ENCODE measurements at regions not wholly inside any gene's neighbourhood (a gene's known extent, or its start where the extent isn't known, plus 50 kb on each side); places are given as distances from the start of the nearest gene placed in this dataset.

GRCh38 chr17:11140501-11140900, 100.5 kb upstream of the SHISA6 start:
- Histone ChIP-seq H3K9ac (ENCODE audit: extremely low read depth, insufficient read length, low read length) (no peak overlapping the region), H3K4ac (ENCODE audit: low read depth, low read length) (no peak overlapping the region), H2AFZ (ENCODE audit: low read length) (no peak overlapping the region), H3K23me2 (ENCODE audit: insufficient read length, low read depth, low read length, poor library complexity, severe bottlenecking) (no peaks in the 10 kb centered on the region), H2BK12ac (ENCODE audit: insufficient read length, low read depth, low read length) (no peak overlapping the region), H3K79me1 (ENCODE audit: insufficient read depth, low read depth, low read length, poor library complexity, severe bottlenecking) (no peaks in the 10 kb centered on the region), H3K14ac (ENCODE audit: insufficient read depth, low read length) (no peak overlapping the region), H4K91ac (ENCODE audit: insufficient read length, low read depth, low read length) (no peak overlapping the region), H3K4me1 (ENCODE audit: insufficient read depth, low read length) (no peaks in the 10 kb centered on the region), H2BK15ac (ENCODE audit: low read depth, low read length) (no peak overlapping the region), H2BK20ac (ENCODE audit: low read depth, low read length, poor library complexity, severe bottlenecking) (no peak overlapping the region), H3K56ac (ENCODE audit: insufficient read length, low read depth, low read length) (no peak overlapping the region), H3T11ph (ENCODE audit: low read length) (no peak overlapping the region), H2AK5ac (ENCODE audit: insufficient read length, low read length) (no peak overlapping the region), H2BK120ac (ENCODE audit: low read depth, low read length, poor library complexity, severe bottlenecking) (no peak overlapping the region), H4K20me1 (ENCODE audit: control insufficient read depth, insufficient read depth, insufficient read length) (no peaks in the 10 kb centered on the region), H3K79me2 (ENCODE audit: insufficient read depth, low read length) (no peaks in the 10 kb centered on the region), H3K18ac (ENCODE audit: insufficient read length, low read depth, low read length) (no peak overlapping the region), H2BK5ac (ENCODE audit: insufficient read length, low read length) (no peak overlapping the region), H3K4me2 (ENCODE audit: insufficient read depth, insufficient read length, low read length) (no peak overlapping the region), H3K9me3 (ENCODE audit: control insufficient read depth, low read depth, low read length) (no peaks in the 10 kb centered on the region), H3K27ac (ENCODE audit: insufficient read length, low read depth, low read length) (no peak overlapping the region), H4K8ac (replicated peaks; ENCODE audit: insufficient read length, low read depth, low read length) (no peak overlapping the region), H3K23ac (ENCODE audit: insufficient read length, low read depth, low read length) (no peak overlapping the region), H3K27me3 (ENCODE audit: insufficient read depth, low read length) (no peaks in the 10 kb centered on the region), H4K5ac (ENCODE audit: insufficient read length, low read depth, low read length) (no peak overlapping the region)
- WGBS (ENCODE audit: extremely low coverage, insufficient read length, low lambda C conversion rate) = no CpG with 5 or more reads among the region's 4 CpGs
- H3K9me3 Mint-ChIP-seq = no peaks in the 10 kb centered on the region; a peak in 1 of 5 replicates
- H3K4me3 Mint-ChIP-seq = no peak overlapping the region
- H3K27me3 Mint-ChIP-seq (ENCODE audit: low read depth) = peaks cover 2% of the 10 kb centered on the region; the same call in 1 of the 2 replicates
- H3K36me3 Mint-ChIP-seq (ENCODE audit: insufficient read depth in 1 of 3, low read depth in 3 of 3) = no peaks in the 10 kb centered on the region
- DNase-seq = no peak
- TF ChIP-seq CTCF (conservative IDR thresholded peaks at IDR 0.05) = no peak
- no peak overlapping the region for H3K27ac Mint-ChIP-seq
- H3K4me1 Mint-ChIP-seq = peaks cover 0 to 3% of the 10 kb centered on the region in 2 experiments; a peak in 2 of 4 replicates
